GM12872 (cell line): ENCODE measurements at regions not wholly inside any gene's neighbourhood (a gene's known extent, or its start where the extent isn't known, plus 50 kb on each side); places are given as distances from the start of the nearest gene placed in this dataset.

Experiments
- CTCF ChIP-seq: IDR thresholded peaks from 3 replicates; pipeline ENCODE4 v1.5.1; 2011; ENCODE audit warnings: low read depth, mild to moderate bottlenecking, low read length, moderate library complexity; ENCODE audit not compliant: insufficient read depth

GRCh38 chr1:164226977-164227376 is 332.0 kb upstream of the PBX1 start:
- TF ChIP-seq CTCF, result no peak

- no peak for TF ChIP-seq CTCF
Observed at GRCh38 chr1:164228928-164229327, 330.1 kb upstream of the PBX1 start.

GRCh38 chr1:164233149-164233548 is 325.8 kb upstream of the PBX1 start:
- TF ChIP-seq CTCF, result no peak

- no peak for TF ChIP-seq CTCF
Observed at GRCh38 chr1:164240081-164240480, 318.9 kb upstream of the PBX1 start.

- TF ChIP-seq CTCF, result no peak
Observed at GRCh38 chr1:164250365-164250764, 308.6 kb upstream of the PBX1 start.

- no peak for TF ChIP-seq CTCF
Observed at GRCh38 chr1:164256456-164256855, 302.5 kb upstream of the PBX1 start.

- TF ChIP-seq CTCF, result no peak
Observed at GRCh38 chr1:164261691-164262240, 297.2 kb upstream of the PBX1 start.

- no peak for TF ChIP-seq CTCF
Observed at GRCh38 chr1:164263540-164263939, 295.4 kb upstream of the PBX1 start.
